AG04449 (cell line): ENCODE measurements at regions not wholly inside any gene's neighbourhood (a gene's known extent, or its start where the extent isn't known, plus 50 kb on each side); places are given as distances from the start of the nearest gene placed in this dataset.

Experiments used
- CTCF ChIA-PET: fragments of 350-600 bp; formaldehyde crosslinking; extraction: SDS; loops from one replicate; lab custom pipeline; 2021; ENCODE audit warnings: antibody characterized with exemption; lab: Yijun Ruan, JAX
- POLR2A ChIA-PET: fragments of 400-600, 350-600 bp; formaldehyde crosslinking; extraction: SDS; loops from one replicate; lab custom pipeline; 2020; ENCODE audit warnings: antibody characterized with exemption, inconsistent platforms; lab: Yijun Ruan, JAX
- DNase-seq: peaks from one replicate; pipeline ENCODE4 v3.0.0-alpha.2; 2010; ENCODE audit warnings: low read depth, low spot score
- H3K4me3 ChIP-seq: 2 replicates; pipeline ENCODE4 v1.5.1; 2011; ENCODE audit warnings: low read depth, mild to moderate bottlenecking, control low read depth, low read length
- CTCF ChIP-seq: IDR thresholded peaks from one replicate; pipeline ENCODE4 v1.5.1; 2011; ENCODE audit warnings: mild to moderate bottlenecking, moderate library complexity, low read length, control low read depth, inconsistent platforms; ENCODE audit not compliant: insufficient read depth; ENCODE audit errors: missing control alignments

DNA sequence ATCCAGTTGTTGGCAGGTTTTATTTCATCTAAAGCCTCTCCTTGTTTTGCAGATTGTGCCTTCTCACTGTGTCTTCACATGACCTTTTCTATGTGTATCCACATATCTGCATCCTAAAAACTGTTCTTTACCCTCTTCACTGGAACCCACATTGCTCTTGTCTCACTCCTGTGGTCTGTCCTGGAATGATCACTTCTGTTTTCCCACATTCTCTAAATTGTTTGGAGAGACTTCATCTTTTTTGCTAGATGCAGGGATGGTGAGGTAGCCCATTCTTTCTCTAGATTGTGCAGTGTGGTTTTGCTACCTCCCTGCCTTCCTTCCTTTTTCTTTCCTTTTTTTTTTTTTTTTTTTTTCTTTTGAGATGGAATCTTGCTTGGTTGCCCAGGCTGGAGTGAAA lies 608.6 kb upstream of the MIR17HG start:
- no peak overlapping the region for H3K4me3 ChIP-seq
- POLR2A ChIA-PET = no interaction called here
- CTCF ChIA-PET = no interaction called here
- DNase-seq = no peak
- no peak for TF ChIP-seq CTCF

- POLR2A ChIA-PET = no interaction called here
- CTCF ChIA-PET = no interaction called here
- no peak for TF ChIP-seq CTCF
These were observed 607.4 kb upstream of the MIR17HG start for GRCh38 chr13:90740099-90740498.

DNA sequence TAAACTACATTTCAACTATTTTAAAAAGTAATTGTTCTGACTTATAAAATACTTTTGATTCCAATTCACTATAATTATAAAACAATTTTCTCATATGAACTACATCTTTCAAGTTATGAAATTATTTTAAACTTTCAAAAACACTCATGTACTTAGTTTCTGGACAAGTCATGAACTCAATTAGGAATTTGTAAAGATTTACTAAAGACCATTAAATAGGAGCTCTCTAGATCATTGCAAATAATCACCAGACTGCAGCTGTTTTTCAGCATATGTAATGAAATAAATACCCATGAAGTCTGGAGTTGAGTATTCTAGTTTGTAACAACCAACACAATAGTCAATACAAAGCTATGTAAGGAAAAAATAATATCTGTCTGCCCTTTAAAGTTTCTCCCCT lies 605.1 kb upstream of the MIR17HG start:
- no peak overlapping the region for H3K4me3 ChIP-seq
- ChIA-PET POLR2A (no interaction called here), CTCF (no interaction called here)
- no peak for TF ChIP-seq CTCF
- no peak for DNase-seq

More at GRCh38 chr13:90740099-90740498, 607.4 kb upstream of the MIR17HG start:
- DNase-seq = no peak
- H3K4me3 ChIP-seq = no peak overlapping the region

- no peak for TF ChIP-seq CTCF
- POLR2A ChIA-PET = no interaction called here
- CTCF ChIA-PET = no interaction called here
- no peak for DNase-seq
- H3K4me3 ChIP-seq = no peak overlapping the region
These were observed 601.3 kb upstream of the MIR17HG start for GRCh38 chr13:90746230-90746629.

- DNase-seq = no peak
- no peak overlapping the region for H3K4me3 ChIP-seq
- ChIA-PET POLR2A (no interaction called here), CTCF (no interaction called here)
- no peak for TF ChIP-seq CTCF
These were observed 597.5 kb upstream of the MIR17HG start for GRCh38 chr13:90750021-90750420.

GRCh38 chr13:90751026-90751425 lies 596.5 kb upstream of the MIR17HG start:
- no peak for TF ChIP-seq CTCF
- H3K4me3 ChIP-seq = no peak overlapping the region
- ChIA-PET POLR2A (no interaction called here), CTCF (no interaction called here)
- DNase-seq = no peak
